Right forelimb (tissue), 1 donor: ENCODE measurements at regions not wholly inside any gene's neighbourhood (a gene's known extent, or its start where the extent isn't known, plus 50 kb on each side); places are given as distances from the start of the nearest gene placed in this dataset.
"Not testable (repeated sequence)": the region's sequence is repeated elsewhere in the genome, so short reads cannot be mapped to it uniquely, and the experiment has no call there.

Source experiments
- DNase-seq: peaks from one replicate; pipeline ENCODE4 v3.0.0-alpha.2; 2018

GRCh38 chr1:244271691-244272308 lies 179.9 kb downstream of the ADSS2 start:
- no peak for DNase-seq

- DNase-seq = peak; percentile 86
Measured at GRCh38 chr1:244272471-244273261, 179.0 kb downstream of the ADSS2 start.

- DNase-seq = no peak
Measured at GRCh38 chr1:244273262-244273844, 178.4 kb downstream of the ADSS2 start.

- DNase-seq = peak; percentile 79
Measured at GRCh38 chr1:244273845-244274619, 177.7 kb downstream of the ADSS2 start.

GRCh38 chr1:244276646-244277045 lies 175.1 kb downstream of the ADSS2 start:
- no peak for DNase-seq

- no peak for DNase-seq
Measured at GRCh38 chr1:244280201-244280600, 171.5 kb downstream of the ADSS2 start.

- DNase-seq = no peak
Measured at GRCh38 chr1:244280859-244281258, 170.8 kb downstream of the ADSS2 start.

- DNase-seq = no peak
Measured at GRCh38 chr1:244283772-244284171, 167.9 kb downstream of the ADSS2 start.

GRCh38 chr1:244284641-244285156 lies 167.0 kb downstream of the ADSS2 start:
- no peak for DNase-seq

- DNase-seq = no peak
Measured at GRCh38 chr1:244286341-244286740, 165.4 kb downstream of the ADSS2 start.

- DNase-seq = no peak
Measured at GRCh38 chr1:244287726-244288125, 164.0 kb downstream of the ADSS2 start.

- no peak for DNase-seq
Measured at GRCh38 chr1:244288663-244289062, 163.0 kb downstream of the ADSS2 start.

GRCh38 chr1:244289991-244290785 lies 161.5 kb downstream of the ADSS2 start:
- DNase-seq = no peak

- no peak for DNase-seq
Measured at GRCh38 chr1:244291236-244292201, 160.2 kb downstream of the ADSS2 start.

GRCh38 chr1:244294599-244295224 lies 157.0 kb downstream of the ADSS2 start:
- no peak for DNase-seq

GRCh38 chr1:244296003-244296402 lies 155.7 kb downstream of the ADSS2 start:
- no peak for DNase-seq

GRCh38 chr1:244296447-244296846 lies 155.3 kb downstream of the ADSS2 start:
- no peak for DNase-seq

- no peak for DNase-seq
Measured at GRCh38 chr1:244297087-244297486, 154.6 kb downstream of the ADSS2 start.

- no peak for DNase-seq
Measured at GRCh38 chr1:244297616-244298015, 154.1 kb downstream of the ADSS2 start.

- not testable (repeated sequence) for DNase-seq
Measured at GRCh38 chr1:244300029-244300375, 151.7 kb downstream of the ADSS2 start.
